ENCODE measurements at regions not wholly inside any gene's neighbourhood (a gene's known extent, or its start where the extent isn't known, plus 50 kb on each side); places are given as distances from the start of the nearest gene placed in this dataset.
A peak's percentile ranks its signal among the peaks of the same experiment; 100 is the strongest.
"Not testable (repeated sequence)": the region's sequence is repeated elsewhere in the genome, so short reads cannot be mapped to it uniquely, and the experiment has no call there.

GRCh38 chr2:234590076-234590475 lies 93.2 kb upstream of the ARL4C start:
- no peak for DNase-seq

DNA sequence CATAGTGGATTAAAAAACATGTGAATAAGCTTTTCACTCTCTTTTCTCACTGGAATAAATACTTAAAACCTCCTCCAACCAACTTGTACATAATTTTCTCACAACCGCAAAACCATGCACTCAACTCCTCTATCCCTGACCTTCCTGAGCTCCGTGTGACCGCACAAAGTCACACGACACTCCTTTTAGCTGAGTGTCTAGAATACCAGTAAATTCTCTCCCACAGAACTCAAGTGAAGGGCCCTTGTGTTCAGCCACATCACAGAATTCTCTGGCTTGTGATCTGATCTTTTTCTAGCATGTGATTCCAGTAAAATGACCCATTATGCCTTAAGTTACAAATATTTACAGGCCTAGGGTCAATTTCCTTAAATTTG lies 91.2 kb upstream of the ARL4C start:
- no peak for DNase-seq

GRCh38 chr2:234587341-234588053 lies 90.6 kb upstream of the ARL4C start:
- DNase-seq, result no peak

DNA sequence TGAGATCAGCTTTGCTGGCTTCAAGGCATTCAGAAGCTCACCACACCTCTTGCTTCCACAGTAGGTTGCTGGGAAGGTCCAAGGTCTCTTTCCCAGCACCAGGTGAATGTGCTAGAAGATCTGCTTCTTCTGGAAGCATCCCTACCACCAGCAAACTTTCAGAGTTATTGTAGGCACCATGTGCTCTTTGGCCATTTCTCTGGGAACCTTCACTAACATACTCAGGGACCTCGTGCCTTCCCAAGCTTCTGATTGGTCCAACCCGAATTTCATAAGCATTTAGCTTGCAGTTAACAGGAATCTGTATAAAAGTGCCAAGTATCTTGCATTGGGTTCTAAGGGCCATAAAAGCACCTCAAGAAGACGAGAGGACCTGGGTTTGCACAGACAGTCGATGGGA lies 86.5 kb upstream of the ARL4C start:
- DNase-seq, result no peak

DNA sequence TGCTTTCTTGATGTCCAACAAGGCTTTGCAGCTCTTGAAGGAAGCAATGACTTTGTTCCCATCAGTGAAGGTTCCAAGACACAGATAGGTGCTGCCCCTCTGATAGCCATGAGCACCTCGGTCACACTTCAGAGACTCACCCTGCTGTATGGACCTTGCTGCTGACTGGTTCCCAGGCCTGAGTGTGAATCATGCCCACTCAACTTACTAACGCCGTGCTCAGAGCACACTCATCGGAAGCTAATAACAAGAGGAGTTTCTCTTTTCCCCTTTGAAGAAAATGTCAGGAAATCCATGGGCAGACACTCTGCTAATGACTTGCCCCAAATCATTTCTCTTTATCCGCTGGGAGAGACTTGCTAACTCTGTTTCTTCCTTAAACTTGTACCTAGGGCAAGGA lies 83.8 kb upstream of the ARL4C start:
- DNase-seq, result no peak

DNA sequence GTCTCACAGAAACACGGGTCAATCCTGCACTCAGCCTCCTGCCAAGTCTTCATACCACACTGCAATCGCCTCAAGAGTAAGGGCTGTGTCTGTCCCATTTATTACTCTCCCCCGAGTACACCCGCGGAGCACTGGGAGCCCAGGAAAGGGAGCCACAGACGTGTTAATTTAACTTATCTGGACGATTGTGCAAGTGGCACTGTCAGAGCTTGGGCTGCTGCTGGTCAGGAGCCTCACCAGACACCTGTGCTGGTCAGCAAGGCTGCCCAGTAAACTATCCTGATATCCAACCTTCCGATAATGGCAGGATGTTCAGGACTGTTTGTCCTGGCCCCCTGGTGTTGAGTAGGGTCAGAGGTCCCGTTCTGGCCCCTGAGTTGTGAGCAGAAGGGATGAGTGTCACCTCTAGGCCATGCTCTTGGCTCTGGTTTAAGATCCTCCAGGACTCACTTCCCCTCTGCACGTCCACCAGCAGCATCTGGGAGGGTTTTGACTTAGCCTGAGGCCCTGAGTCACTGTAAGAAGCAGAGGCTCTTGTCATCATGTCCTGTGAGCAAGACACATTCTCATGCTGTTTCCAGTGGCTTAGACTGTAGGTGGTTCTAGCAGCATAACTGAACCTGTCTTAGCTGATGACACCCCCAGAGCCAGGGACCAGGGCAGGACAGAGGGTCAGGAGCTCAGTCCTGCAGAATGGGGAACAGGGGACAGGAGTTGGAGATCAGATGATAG lies 82.5 kb upstream of the ARL4C start:
- DNase-seq, result no peak

DNA sequence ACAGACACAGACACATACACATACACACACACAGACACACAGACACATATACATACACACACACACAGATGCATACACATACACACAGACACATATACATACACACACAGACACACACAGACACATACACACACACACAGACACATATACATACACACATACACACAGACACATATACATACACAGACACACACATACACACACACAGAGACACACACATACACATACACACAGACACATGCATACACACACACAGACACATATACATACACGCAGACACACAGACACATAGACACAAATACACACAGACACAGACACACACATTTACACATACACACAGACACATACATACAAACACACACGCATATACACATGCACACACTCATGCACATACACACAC lies 81.5 kb upstream of the ARL4C start:
- DNase-seq, result no peak

DNA sequence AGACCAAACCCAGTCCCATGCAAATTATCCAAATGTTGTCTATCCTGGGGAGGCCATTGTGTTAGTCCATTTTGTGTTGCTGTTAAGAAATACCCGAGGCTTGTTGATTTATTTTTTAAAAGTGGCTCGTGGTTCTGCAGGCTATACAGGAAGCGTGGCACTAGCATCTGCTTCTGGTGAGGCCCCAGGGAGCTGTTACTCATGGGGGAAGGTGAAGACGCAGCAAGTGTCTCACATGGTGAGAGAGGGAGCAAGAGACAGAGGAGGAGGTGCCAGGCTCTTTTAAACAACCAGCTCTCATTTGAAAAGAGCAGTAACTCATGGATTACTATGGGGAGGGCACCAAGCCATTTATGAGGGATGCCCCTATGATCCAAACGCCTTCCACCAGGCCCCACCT lies 80.3 kb upstream of the ARL4C start:
- DNase-seq, result no peak

DNA sequence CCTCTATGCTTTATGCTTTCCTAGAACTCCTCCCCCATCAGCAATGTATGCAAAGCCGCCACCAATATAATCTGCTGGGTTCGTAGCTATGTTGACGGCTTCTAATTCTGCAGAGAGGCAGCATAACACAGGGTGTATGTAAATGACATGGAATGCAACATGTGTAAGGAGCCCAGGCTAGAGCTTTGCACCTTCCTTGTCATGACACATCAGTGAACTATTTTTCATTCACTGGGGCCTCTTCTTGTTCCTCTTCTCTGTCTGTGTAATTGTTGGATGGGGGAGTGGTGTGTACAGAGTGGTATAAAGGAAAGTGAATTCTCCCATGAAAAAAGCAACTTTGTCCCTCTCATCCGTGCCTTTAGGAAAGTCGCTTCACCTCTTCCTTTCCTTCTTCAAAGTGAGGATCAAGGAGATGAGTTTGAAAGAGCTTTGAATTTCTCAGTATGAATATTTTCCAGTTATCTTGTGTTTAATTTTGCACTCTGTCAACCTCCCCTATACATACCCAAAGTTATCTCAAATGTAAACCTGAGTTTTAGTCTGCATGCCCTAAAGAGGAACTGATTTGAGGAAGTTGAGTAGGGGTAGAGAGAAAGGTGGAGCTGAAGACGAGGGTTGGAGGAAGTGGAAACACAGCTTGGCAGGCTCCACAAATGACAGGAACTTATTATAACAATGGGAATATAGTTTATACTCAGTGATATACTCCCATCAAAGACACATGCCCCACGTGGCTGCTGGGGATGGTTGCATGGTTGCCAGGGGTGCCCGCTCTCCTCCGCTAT lies 74.9 kb upstream of the ARL4C start:
- no peak for DNase-seq

DNA sequence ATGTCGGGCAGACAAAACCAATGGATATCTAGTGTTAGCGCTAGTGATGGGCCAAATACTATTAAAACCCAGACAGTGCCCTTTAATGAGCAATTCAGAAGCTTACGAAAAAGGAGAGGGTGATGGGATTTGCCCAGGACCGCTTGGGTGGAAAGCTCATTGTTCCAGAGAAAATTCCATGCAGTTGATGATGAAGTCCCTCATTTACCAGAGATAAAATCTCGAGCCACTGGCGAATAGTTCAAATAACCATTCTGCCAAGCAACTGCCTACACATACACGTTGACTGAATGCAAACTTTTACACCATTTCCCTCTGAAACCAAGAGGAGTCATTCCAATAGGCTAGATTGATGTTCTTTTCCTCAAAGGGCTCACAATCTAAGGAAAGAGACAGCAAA lies 73.6 kb upstream of the ARL4C start:
- no peak for DNase-seq

DNA sequence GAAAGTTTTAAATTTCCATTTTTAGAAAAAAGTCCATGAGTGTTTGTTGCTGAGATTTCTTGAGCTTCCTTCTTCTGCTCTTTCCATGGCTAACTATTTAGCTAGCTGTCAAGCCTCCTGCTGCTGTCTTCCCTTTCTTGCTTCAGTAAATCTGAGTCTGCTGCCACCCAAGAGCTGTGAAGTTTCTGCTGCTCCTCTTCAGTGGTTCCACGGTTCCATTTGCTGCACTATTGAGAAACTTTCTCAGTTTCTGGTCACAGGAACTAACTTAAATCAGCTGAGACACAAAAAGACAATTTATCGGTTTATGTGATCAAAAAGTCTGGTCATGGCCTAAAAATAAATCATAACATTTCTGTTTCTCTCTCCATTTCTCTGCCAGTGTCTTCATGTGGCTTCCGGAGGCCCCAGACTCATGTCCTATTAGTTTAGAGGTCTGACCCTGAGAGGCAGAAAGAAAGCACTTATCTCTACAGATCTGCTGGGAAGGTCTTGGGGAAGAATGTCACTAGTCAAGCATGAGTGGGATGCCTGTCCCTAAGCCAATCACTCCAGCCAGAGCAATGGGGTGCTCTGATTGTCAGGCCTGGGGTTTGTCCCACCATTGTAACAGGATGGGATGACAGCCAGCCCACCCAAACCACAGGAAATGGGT lies 73.0 kb upstream of the ARL4C start:
- no peak for DNase-seq

DNA sequence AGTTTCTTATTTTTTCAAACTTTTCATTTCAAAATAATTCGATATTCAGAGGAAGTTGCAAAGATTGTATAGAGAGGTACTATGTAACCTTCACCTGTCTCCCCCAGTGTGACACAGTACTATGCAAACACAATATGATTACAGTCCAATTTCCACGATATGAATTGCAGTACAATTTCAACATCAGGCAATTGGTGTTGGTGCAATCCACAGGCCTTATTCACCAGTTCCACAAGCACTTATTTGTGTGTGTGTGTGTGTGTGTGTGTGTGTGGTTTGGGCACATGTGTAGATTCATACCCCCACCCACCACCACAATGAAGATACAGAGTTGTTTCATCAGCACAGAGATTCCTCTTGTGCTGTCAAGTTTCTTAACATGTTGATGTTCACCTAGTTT lies 69.7 kb upstream of the ARL4C start:
- DNase-seq, result no peak

GRCh38 chr2:234565842-234566619 lies 69.2 kb upstream of the ARL4C start:
- DNase-seq, result no peak

- DNase-seq, result no peak
Measured at GRCh38 chr2:234565201-234565600, 68.3 kb upstream of the ARL4C start.

DNA sequence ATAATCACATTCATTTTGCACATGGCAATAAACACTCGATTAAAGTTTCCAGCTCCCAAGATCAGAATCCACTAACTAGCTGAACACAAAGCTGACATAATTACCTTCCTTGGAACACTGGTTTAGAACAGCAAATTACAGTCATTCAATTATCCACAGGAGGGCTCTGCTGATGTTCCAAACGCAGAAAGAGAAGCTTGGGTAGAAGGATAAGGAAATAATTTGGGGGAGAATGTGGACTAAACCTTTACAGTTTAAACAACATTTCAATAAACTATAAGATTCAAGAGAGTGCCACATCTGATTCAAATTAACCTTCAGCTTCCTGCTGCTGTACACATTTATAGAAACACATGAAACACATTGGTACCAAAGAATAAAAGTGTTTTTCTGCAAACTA lies 67.8 kb upstream of the ARL4C start:
- DNase-seq, result peak; percentile 32

- DNase-seq, result no peak
Measured at GRCh38 chr2:234559609-234560008, 62.7 kb upstream of the ARL4C start.

GRCh38 chr2:234558642-234559041 lies 61.8 kb upstream of the ARL4C start:
- DNase-seq, result no peak

DNA sequence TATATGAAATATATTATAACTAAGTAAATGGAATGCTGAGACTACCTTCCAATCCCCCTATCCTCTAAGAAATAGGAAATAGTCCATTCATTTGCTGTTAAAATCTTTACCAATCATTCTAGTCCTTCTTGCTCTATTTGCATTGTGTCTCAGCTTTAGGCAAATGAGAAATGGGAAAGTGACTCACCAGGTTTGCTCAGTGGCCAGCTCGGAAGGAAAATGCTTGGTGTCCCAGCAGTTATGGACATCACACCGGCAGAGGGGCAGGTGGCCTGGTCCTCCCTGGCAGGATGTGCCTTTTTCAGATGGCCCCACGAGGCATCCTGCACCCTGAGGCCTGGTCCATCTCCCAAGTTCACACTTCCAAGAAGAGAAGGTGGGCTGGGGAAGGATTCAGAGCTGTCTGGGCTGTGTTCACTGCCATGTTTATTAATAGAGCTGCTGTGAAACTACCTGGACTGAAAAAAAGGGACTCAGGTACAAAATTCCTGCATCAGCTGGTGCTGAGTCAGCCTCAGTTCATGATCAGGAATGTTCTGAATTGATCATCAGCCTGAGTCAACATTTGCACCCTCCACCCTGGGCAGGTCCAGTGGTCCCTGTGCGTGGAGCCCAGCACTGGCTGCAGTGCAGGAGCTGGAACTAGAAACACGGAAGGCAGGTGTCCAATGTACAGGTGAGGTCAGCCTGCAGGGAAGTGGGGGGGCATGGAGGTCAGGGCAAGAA lies 60.1 kb upstream of the ARL4C start:
- no peak for DNase-seq

GRCh38 chr2:234555616-234556249 lies 58.9 kb upstream of the ARL4C start:
- no peak for DNase-seq

DNA sequence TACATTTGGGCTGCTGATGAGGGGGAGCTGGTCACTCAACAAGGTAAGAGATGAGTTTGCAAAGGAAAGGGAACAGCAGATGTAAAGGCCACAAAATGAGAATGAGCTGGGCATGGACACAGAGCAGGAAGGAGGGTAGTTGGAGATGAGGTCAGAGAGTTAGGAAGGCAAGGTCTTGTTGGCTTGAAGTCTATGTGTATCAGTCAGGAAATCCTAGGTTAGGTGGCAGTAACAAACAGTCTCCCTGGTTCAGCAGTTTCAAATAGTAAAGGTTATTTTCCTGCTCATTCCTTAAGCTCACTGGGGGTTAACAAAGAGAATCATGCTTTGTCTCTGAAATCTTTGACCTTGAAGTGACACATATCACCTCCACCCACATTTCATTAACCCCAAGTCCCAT lies 58.3 kb upstream of the ARL4C start:
- no peak for DNase-seq

GRCh38 chr2:234553223-234553622 lies 56.3 kb upstream of the ARL4C start:
- not testable (repeated sequence) for DNase-seq
